VCaP (cell line): ENCODE measurements at regions not wholly inside any gene's neighbourhood (a gene's known extent, or its start where the extent isn't known, plus 50 kb on each side); places are given as distances from the start of the nearest gene placed in this dataset.
"Not testable (repeated sequence)": the region's sequence is repeated elsewhere in the genome, so short reads cannot be mapped to it uniquely, and the experiment has no call there.

Experiments used
- H3K27ac ChIP-seq: fragments of 450-650 bp; 2 replicates; pipeline ENCODE4 v1.5.1; 2017
- CTCF ChIP-seq: fragments of 450-650 bp; conservative IDR thresholded peaks from 2 replicates; pipeline ENCODE4 v1.5.1; 2017; ENCODE audit warnings: mild to moderate bottlenecking, moderate library complexity

GRCh38 chr3:89017531-89017930, 89.9 kb upstream of the EPHA3 start:
- no peak for TF ChIP-seq CTCF
- H3K27ac ChIP-seq, result no peak overlapping the region

GRCh38 chr3:89025185-89025584, 82.2 kb upstream of the EPHA3 start:
- TF ChIP-seq CTCF, result no peak
- H3K27ac ChIP-seq, result no peak overlapping the region

- H3K27ac ChIP-seq, result no peak overlapping the region
- TF ChIP-seq CTCF, result no peak
These were observed 74.9 kb upstream of the EPHA3 start for GRCh38 chr3:89032346-89033013.

GRCh38 chr3:89034723-89035122, 72.7 kb upstream of the EPHA3 start:
- H3K27ac ChIP-seq, result not testable (repeated sequence)

GRCh38 chr3:89038869-89039268, 68.6 kb upstream of the EPHA3 start:
- TF ChIP-seq CTCF, result no peak
- no peak overlapping the region for H3K27ac ChIP-seq

- no peak for TF ChIP-seq CTCF
- H3K27ac ChIP-seq, result no peak overlapping the region
These were observed 65.1 kb upstream of the EPHA3 start for GRCh38 chr3:89042236-89042835.

- TF ChIP-seq CTCF, result no peak
These were observed 64.0 kb upstream of the EPHA3 start for GRCh38 chr3:89043406-89043932.

GRCh38 chr3:89046661-89047060, 60.8 kb upstream of the EPHA3 start:
- TF ChIP-seq CTCF, result no peak
- no peak overlapping the region for H3K27ac ChIP-seq

More at GRCh38 chr3:89043406-89043932, 64.0 kb upstream of the EPHA3 start:
- H3K27ac ChIP-seq, result no peak overlapping the region
